ENCODE measurements at regions not wholly inside any gene's neighbourhood (a gene's known extent, or its start where the extent isn't known, plus 50 kb on each side); places are given as distances from the start of the nearest gene placed in this dataset.

- intact Hi-C loops (cut with DNase I, micrococcal nuclease) = no loop called here
- ATAC-seq (no peak), DNase-seq (no peak)
These were observed 415.2 kb upstream of the OR4E1 start for GRCh38 chr14:22088614-22089342.

GRCh38 chr14:22086131-22086530, 412.5 kb upstream of the OR4E1 start:
- ATAC-seq (no peak), DNase-seq (no peak)
- intact Hi-C loops (cut with DNase I, micrococcal nuclease) = no loop called here

GRCh38 chr14:22084393-22085281, 411.0 kb upstream of the OR4E1 start:
- DNase-seq (no peak), ATAC-seq (no peak)
- intact Hi-C loops (cut with DNase I, micrococcal nuclease) = no loop called here

- ATAC-seq (no peak), DNase-seq (no peak)
- intact Hi-C loops (cut with DNase I, micrococcal nuclease) = no loop called here
These were observed 407.7 kb upstream of the OR4E1 start for GRCh38 chr14:22081337-22081736.

GRCh38 chr14:22079766-22080165, 406.1 kb upstream of the OR4E1 start:
- DNase-seq (no peak), ATAC-seq (no peak)
- intact Hi-C loops (cut with DNase I, micrococcal nuclease) = no loop called here

- DNase-seq = no peak
- no peak for ATAC-seq
- intact Hi-C loops (cut with DNase I, micrococcal nuclease) = no loop called here
These were observed 400.2 kb upstream of the OR4E1 start for GRCh38 chr14:22073801-22074200.

GRCh38 chr14:22071006-22071405, 397.4 kb upstream of the OR4E1 start:
- ATAC-seq (no peak), DNase-seq (peak; percentile 27)
- intact Hi-C loops (cut with DNase I, micrococcal nuclease) = no loop called here

GRCh38 chr14:22070119-22070982, 396.7 kb upstream of the OR4E1 start:
- intact Hi-C loops (cut with DNase I, micrococcal nuclease) = no loop called here
- no peak for ATAC-seq

GRCh38 chr14:22065347-22065746, 391.7 kb upstream of the OR4E1 start:
- DNase-seq (no peak), ATAC-seq (no peak)
- intact Hi-C loops (cut with DNase I, micrococcal nuclease) = no loop called here

More at GRCh38 chr14:22070119-22070982, 396.7 kb upstream of the OR4E1 start:
- peak; percentile 16 to 26 for DNase-seq

GRCh38 chr14:22059201-22059600, 385.6 kb upstream of the OR4E1 start:
- no peak for ATAC-seq
- DNase-seq = no peak
- intact Hi-C loops (cut with DNase I, micrococcal nuclease) = no loop called here

- no peak for DNase-seq
- intact Hi-C loops (cut with DNase I, micrococcal nuclease) = no loop called here
- no peak for ATAC-seq
These were observed 379.2 kb upstream of the OR4E1 start for GRCh38 chr14:22052795-22053194.

GRCh38 chr14:22047115-22047514, 373.5 kb upstream of the OR4E1 start:
- DNase-seq = no peak
- no peak for ATAC-seq
- intact Hi-C loops (cut with DNase I, micrococcal nuclease) = no loop called here

GRCh38 chr14:22046063-22046462, 372.4 kb upstream of the OR4E1 start:
- no peak for ATAC-seq
- intact Hi-C loops (cut with DNase I, micrococcal nuclease) = no loop called here
- DNase-seq = no peak

- ATAC-seq (no peak), DNase-seq (no peak)
- intact Hi-C loops (cut with DNase I, micrococcal nuclease) = no loop called here
These were observed 370.6 kb upstream of the OR4E1 start for GRCh38 chr14:22044193-22044592.

- no peak for ATAC-seq
These were observed 367.1 kb upstream of the OR4E1 start for GRCh38 chr14:22040781-22041125.

GRCh38 chr14:22039938-22040780, 366.5 kb upstream of the OR4E1 start:
- ATAC-seq = peak; percentile 38
- intact Hi-C loops (cut with DNase I, micrococcal nuclease) = no loop called here
- peak in 1 of 2 donors; percentile 10 for DNase-seq

More at GRCh38 chr14:22040781-22041125, 367.1 kb upstream of the OR4E1 start:
- intact Hi-C loops (cut with DNase I, micrococcal nuclease) = no loop called here
- DNase-seq = no peak

GRCh38 chr14:22036541-22037239, 363.1 kb upstream of the OR4E1 start:
- no peak for ATAC-seq
- intact Hi-C loops (cut with DNase I, micrococcal nuclease) = no loop called here
- DNase-seq = no peak

GRCh38 chr14:22026527-22026926, 352.9 kb upstream of the OR4E1 start:
- DNase-seq (no peak), ATAC-seq (peak; percentile 83)
- intact Hi-C loops (cut with DNase I, micrococcal nuclease) = no loop called here

All from left colon (tissue), 2 donors.